Loucy (cell line): ENCODE measurements at regions not wholly inside any gene's neighbourhood (a gene's known extent, or its start where the extent isn't known, plus 50 kb on each side); places are given as distances from the start of the nearest gene placed in this dataset.

Experiments used
- H2AFZ ChIP-seq: fragments of 200-600 bp; sonication (generic); 2 replicates; pipeline ENCODE4 v1.6.0; 2016; ENCODE audit warnings: antibody characterized with exemption, mild to moderate bottlenecking, low read length, moderate library complexity
- H3F3A ChIP-seq: fragments of 200-600 bp; 2 replicates; pipeline ENCODE4 v1.6.0; 2016; ENCODE audit warnings: antibody characterized with exemption, low read depth, mild to moderate bottlenecking
- H3K27me3 ChIP-seq: fragments of 200-600 bp; sonication (generic); 2 replicates; pipeline ENCODE4 v1.6.1; 2014; ENCODE audit warnings: low read length, mild to moderate bottlenecking; ENCODE audit not compliant: insufficient read depth, poor library complexity, severe bottlenecking
- H3K36me3 ChIP-seq: fragments of 200-600 bp; sonication (generic); 2 replicates; pipeline ENCODE4 v1.6.1; 2016; ENCODE audit warnings: low read length; ENCODE audit not compliant: insufficient read depth
- H3K4me1 ChIP-seq: fragments of 200-600 bp; sonication (generic); 2 replicates; pipeline ENCODE4 v1.5.1; 2014; ENCODE audit warnings: low read length, mild to moderate bottlenecking; ENCODE audit not compliant: insufficient read depth, poor library complexity, severe bottlenecking
- H3K4me2 ChIP-seq: fragments of 200-600 bp; sonication (generic); 2 replicates; pipeline ENCODE4 v1.6.0; 2014; ENCODE audit warnings: antibody characterized with exemption, low read length, low read depth, mild to moderate bottlenecking; ENCODE audit not compliant: poor library complexity, severe bottlenecking
- H3K4me3 ChIP-seq: fragments of 200-600 bp; sonication (generic); 2 replicates; pipeline ENCODE4 v1.5.1; 2014; ENCODE audit warnings: low read length, mild to moderate bottlenecking, mixed read lengths; ENCODE audit not compliant: poor library complexity, severe bottlenecking
- H3K79me2 ChIP-seq: fragments of 200-600 bp; sonication (generic); 2 replicates; pipeline ENCODE4 v1.6.1; 2014; ENCODE audit warnings: low read length; ENCODE audit not compliant: insufficient read depth
- H3K9ac ChIP-seq: fragments of 200-600 bp; sonication (generic); 2 replicates; pipeline ENCODE4 v1.6.0; 2014; ENCODE audit warnings: mild to moderate bottlenecking, low read depth, low read length, moderate library complexity; ENCODE audit not compliant: poor library complexity, severe bottlenecking
- H3K9me2 ChIP-seq: fragments of 200-600 bp; sonication (generic); replicated peaks from 2 replicates; pipeline ENCODE4 v1.6.1; 2016; ENCODE audit warnings: low read depth, low read length, mixed read lengths
- H3K9me3 ChIP-seq: fragments of 200-600 bp; sonication (generic); 2 replicates; pipeline ENCODE4 v1.6.1; 2014; ENCODE audit warnings: mild to moderate bottlenecking, antibody characterized with exemption, low read length, low read depth; ENCODE audit not compliant: insufficient read depth
- H4K20me1 ChIP-seq: fragments of 200-600 bp; sonication (generic); 2 replicates; pipeline ENCODE4 v1.6.0; 2014; ENCODE audit warnings: antibody characterized with exemption, low read length, mild to moderate bottlenecking; ENCODE audit not compliant: insufficient read depth, poor library complexity, severe bottlenecking
- EZH2phosphoT487 ChIP-seq: fragments of 200-600 bp; IDR thresholded peaks from 2 replicates; pipeline ENCODE4 v1.6.1; 2018; ENCODE audit warnings: antibody characterized with exemption, mild to moderate bottlenecking, moderate library complexity, borderline replicate concordance
- TF ChIP-seq, protein P1 (sequence below): fragments of 200-600 bp; sonication (generic); conservative IDR thresholded peaks from 2 replicates; pipeline ENCODE4 v1.5.1; 2014; ENCODE audit warnings: mild to moderate bottlenecking, antibody characterized with exemption, low read length

DNA sequence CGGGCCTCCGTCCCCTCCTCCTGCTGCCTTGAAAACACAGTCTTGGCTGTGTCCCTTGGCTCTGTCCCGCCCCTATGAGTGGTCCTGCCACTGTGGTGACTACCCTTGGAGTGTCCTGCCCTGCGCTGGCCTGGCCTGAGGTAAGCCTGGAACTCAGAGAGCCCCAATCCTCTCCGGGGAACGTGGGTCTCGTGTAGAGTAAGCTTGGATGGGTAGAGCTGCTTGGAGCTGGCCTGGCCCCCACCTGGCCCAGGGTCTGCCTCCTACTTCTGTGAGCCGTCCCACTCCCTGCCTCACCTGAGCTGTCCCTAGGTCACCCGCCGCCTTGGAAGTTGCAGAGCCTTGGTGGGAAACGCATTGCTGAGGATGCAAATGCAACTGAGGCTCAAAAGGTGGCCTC is 347.1 kb downstream of the CTTN start:
- Histone ChIP-seq H3K4me3 (no peak overlapping the region), H3K9ac (no peak overlapping the region), H3K4me2 (no peak overlapping the region), H2AFZ (no peak overlapping the region), H3K36me3 (no peaks in the 10 kb centered on the region), H3K9me2 (no peaks in the 10 kb centered on the region), H3K9me3 (peaks cover 22% of the 10 kb centered on the region; the same call in 1 of the 2 replicates), H3K79me2 (no peaks in the 10 kb centered on the region), H3F3A (no peaks in the 10 kb centered on the region), H4K20me1 (no peaks in the 10 kb centered on the region), H3K4me1 (no peaks in the 10 kb centered on the region), H3K27me3 (no peaks in the 10 kb centered on the region)
- TF ChIP-seq EZH2phosphoT487 = no peak
- TF ChIP-seq, protein P1, sequence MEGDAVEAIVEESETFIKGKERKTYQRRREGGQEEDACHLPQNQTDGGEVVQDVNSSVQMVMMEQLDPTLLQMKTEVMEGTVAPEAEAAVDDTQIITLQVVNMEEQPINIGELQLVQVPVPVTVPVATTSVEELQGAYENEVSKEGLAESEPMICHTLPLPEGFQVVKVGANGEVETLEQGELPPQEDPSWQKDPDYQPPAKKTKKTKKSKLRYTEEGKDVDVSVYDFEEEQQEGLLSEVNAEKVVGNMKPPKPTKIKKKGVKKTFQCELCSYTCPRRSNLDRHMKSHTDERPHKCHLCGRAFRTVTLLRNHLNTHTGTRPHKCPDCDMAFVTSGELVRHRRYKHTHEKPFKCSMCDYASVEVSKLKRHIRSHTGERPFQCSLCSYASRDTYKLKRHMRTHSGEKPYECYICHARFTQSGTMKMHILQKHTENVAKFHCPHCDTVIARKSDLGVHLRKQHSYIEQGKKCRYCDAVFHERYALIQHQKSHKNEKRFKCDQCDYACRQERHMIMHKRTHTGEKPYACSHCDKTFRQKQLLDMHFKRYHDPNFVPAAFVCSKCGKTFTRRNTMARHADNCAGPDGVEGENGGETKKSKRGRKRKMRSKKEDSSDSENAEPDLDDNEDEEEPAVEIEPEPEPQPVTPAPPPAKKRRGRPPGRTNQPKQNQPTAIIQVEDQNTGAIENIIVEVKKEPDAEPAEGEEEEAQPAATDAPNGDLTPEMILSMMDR = no peak

DNA sequence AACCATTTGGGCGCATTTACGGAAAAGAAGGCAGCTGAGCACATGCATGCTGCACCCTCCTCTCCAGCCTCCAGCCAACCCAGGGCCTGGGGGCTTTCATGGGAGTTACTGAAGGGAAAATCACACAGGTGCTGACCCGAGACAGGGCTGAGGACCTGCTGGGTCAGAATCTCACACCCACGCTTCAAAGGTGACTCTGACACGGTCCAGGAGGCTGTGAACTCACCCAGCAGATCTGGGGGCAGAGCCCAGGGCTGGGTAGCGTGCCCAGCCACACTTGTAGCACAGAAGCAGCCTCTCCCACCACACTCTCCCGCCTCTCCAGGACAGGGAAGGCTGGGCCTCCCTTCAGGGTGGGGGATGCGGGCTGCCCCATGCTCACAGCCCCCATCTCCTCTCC is 347.6 kb downstream of the CTTN start:
- TF ChIP-seq, protein P1 = no peak
- TF ChIP-seq EZH2phosphoT487 = no peak
- Histone ChIP-seq H3K4me2 (no peak overlapping the region), H3K27me3 (no peaks in the 10 kb centered on the region), H3K4me3 (no peak overlapping the region), H3K79me2 (no peaks in the 10 kb centered on the region), H3F3A (no peaks in the 10 kb centered on the region), H3K4me1 (no peaks in the 10 kb centered on the region), H3K9me3 (peaks cover 23% of the 10 kb centered on the region; the same call in 1 of the 2 replicates), H4K20me1 (no peaks in the 10 kb centered on the region), H2AFZ (no peak overlapping the region), H3K36me3 (no peaks in the 10 kb centered on the region), H3K9ac (no peak overlapping the region), H3K9me2 (no peaks in the 10 kb centered on the region)

DNA sequence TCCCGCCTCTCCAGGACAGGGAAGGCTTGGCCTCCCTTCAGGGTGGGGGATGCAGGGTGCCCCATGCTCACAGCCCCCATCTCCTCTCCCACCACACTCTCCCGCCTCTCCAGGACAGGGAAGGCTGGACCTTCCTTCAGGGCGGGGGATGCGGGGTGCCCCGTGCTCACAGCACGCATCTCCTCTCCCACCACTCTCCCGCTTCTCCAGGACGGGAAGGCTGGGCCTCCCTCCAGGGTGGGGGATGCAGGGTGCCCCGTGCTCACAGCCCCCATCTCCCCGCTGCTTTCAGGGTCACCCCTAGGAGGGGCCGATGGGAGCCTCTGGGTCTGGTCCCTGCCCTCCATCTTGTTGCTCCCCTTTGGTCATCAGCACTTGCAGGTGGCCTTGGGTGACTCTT is 348.0 kb downstream of the CTTN start:
- H3K9me3 ChIP-seq = peaks cover 27% of the 10 kb centered on the region; the same call in 1 of the 2 replicates
- H4K20me1 ChIP-seq = no peaks in the 10 kb centered on the region
- no peak for TF ChIP-seq EZH2phosphoT487
- TF ChIP-seq, protein P1 = no peak

More for the DNA sequence above, 348.0 kb downstream of the CTTN start:
- Histone ChIP-seq H3K36me3 (no peaks in the 10 kb centered on the region), H3K4me2 (no peak overlapping the region), H3K27me3 (no peaks in the 10 kb centered on the region), H3K9me2 (no peaks in the 10 kb centered on the region), H3K79me2 (no peaks in the 10 kb centered on the region), H3K9ac (no peak overlapping the region), H3F3A (no peaks in the 10 kb centered on the region), H3K4me3 (no peak overlapping the region), H3K4me1 (no peaks in the 10 kb centered on the region), H2AFZ (no peak overlapping the region)
